Neural cell (in vitro differentiated cells): ENCODE measurements at regions not wholly inside any gene's neighbourhood (a gene's known extent, or its start where the extent isn't known, plus 50 kb on each side); places are given as distances from the start of the nearest gene placed in this dataset.
A peak's percentile ranks its signal among the peaks of the same experiment; 100 is the strongest.
"Not testable (repeated sequence)": the region's sequence is repeated elsewhere in the genome, so short reads cannot be mapped to it uniquely, and the experiment has no call there.

Source experiments
- CTCF ChIP-seq: fragments of 450-650 bp; IDR thresholded peaks from 2 replicates; pipeline ENCODE4 v1.5.1; 2014; ENCODE audit warnings: antibody characterized with exemption, mild to moderate bottlenecking, moderate library complexity; ENCODE audit not compliant: poor library complexity, severe bottlenecking
- TF ChIP-seq, protein P1 (sequence below): IDR thresholded peaks from 2 replicates; pipeline ENCODE4 v1.6.1; 2012; ENCODE audit warnings: borderline replicate concordance

GRCh38 chr9:66153021-66153725 is 416.2 kb downstream of the FOXD4L4 start:
- TF ChIP-seq CTCF: peak; percentile 62
- TF ChIP-seq, protein P1, sequence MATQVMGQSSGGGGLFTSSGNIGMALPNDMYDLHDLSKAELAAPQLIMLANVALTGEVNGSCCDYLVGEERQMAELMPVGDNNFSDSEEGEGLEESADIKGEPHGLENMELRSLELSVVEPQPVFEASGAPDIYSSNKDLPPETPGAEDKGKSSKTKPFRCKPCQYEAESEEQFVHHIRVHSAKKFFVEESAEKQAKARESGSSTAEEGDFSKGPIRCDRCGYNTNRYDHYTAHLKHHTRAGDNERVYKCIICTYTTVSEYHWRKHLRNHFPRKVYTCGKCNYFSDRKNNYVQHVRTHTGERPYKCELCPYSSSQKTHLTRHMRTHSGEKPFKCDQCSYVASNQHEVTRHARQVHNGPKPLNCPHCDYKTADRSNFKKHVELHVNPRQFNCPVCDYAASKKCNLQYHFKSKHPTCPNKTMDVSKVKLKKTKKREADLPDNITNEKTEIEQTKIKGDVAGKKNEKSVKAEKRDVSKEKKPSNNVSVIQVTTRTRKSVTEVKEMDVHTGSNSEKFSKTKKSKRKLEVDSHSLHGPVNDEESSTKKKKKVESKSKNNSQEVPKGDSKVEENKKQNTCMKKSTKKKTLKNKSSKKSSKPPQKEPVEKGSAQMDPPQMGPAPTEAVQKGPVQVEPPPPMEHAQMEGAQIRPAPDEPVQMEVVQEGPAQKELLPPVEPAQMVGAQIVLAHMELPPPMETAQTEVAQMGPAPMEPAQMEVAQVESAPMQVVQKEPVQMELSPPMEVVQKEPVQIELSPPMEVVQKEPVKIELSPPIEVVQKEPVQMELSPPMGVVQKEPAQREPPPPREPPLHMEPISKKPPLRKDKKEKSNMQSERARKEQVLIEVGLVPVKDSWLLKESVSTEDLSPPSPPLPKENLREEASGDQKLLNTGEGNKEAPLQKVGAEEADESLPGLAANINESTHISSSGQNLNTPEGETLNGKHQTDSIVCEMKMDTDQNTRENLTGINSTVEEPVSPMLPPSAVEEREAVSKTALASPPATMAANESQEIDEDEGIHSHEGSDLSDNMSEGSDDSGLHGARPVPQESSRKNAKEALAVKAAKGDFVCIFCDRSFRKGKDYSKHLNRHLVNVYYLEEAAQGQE: not testable (repeated sequence)
